K562 (cell line): ENCODE measurements at regions not wholly inside any gene's neighbourhood (a gene's known extent, or its start where the extent isn't known, plus 50 kb on each side); places are given as distances from the start of the nearest gene placed in this dataset.

Experiments used
- ATAC-seq: fragments of 200-7000 bp; cut with Tn5 transposase; 3 replicates; pipeline ENCODE4 v1.9.1; 2020; ENCODE audit warnings: moderate library complexity
- BruUV-seq: library from RNA; stranded (reverse); fragments of 400-500 nt; replicated peaks from 2 replicates; lab custom pipeline; 2021; lab: Mats Ljungman, UMichigan
- CTCF ChIA-PET: fragments of 300-600 bp; formaldehyde crosslinking; extraction: SDS; loops from one replicate; lab custom pipeline; 2021; ENCODE audit warnings: low intra/inter-chr PET ratio; lab: Yijun Ruan, JAX
- POLR2A ChIA-PET: fragments of 300-600, 350-650 bp; sonication (Branson Sonifier 250); formaldehyde crosslinking; extraction: SDS; loops from one replicate; lab custom pipeline; 2021; ENCODE audit warnings: antibody characterized with exemption, inconsistent platforms; lab: Yijun Ruan, JAX
- DNase-seq, 4 experiments: peaks; one replicate each; pipeline versions ENCODE4 v3.0.0 to v3.0.0-alpha.2; 2011 to 2018; ENCODE audit warnings: low spot score in 3 of 4, mixed read lengths in 3 of 4; ENCODE audit errors: extremely low read depth in 1 of 4
- FAIRE-seq: peaks from 2 replicates; lab custom pipeline; 2011; peaks lifted over from hg19 to GRCh38; lab: Jason Lieb, UNC
- H2AFZ ChIP-seq: 2 replicates; pipeline ENCODE4 v1.6.0; 2011; ENCODE audit warnings: low read depth, low read length, control low read depth, inconsistent platforms
- H3K27ac ChIP-seq: fragments of 200-600 bp; 3 replicates; pipeline ENCODE4 v1.8.0; 2011; ENCODE audit warnings: low read depth, mild to moderate bottlenecking, control low read depth, inconsistent platforms, low read length, moderate library complexity, mixed read lengths; ENCODE audit errors: extremely low read depth
- H3K27me3 ChIP-seq, 2 experiments: fragments of 300-600 bp in 1 of 2; 2 replicates in 1 of 2; 3 replicates in 1 of 2; pipeline versions ENCODE4 v1.6.0 to v1.8.0; 2011; ENCODE audit warnings: inconsistent platforms in 2 of 2, low read length in 2 of 2, mild to moderate bottlenecking in 1 of 2, mixed read lengths in 1 of 2, moderate library complexity in 1 of 2; ENCODE audit not compliant: control insufficient read depth in 2 of 2, insufficient read depth in 2 of 2
- H3K36me3 ChIP-seq: fragments of 300-600 bp; 3 replicates; pipeline ENCODE4 v1.8.0; 2011; ENCODE audit warnings: mild to moderate bottlenecking, low read length, inconsistent platforms; ENCODE audit not compliant: control insufficient read depth, insufficient read depth
- H3K4me1 ChIP-seq, 2 experiments: fragments of 200-600 bp in 1 of 2; replicated peaks in 1 of 2; 2 replicates in 1 of 2; 3 replicates in 1 of 2; pipeline versions ENCODE4 v1.5.1 to v1.8.0; 2011; ENCODE audit warnings: inconsistent platforms in 2 of 2, low read length in 2 of 2, mild to moderate bottlenecking in 1 of 2, mixed read lengths in 1 of 2, moderate library complexity in 1 of 2; ENCODE audit not compliant: control insufficient read depth in 2 of 2, insufficient read depth in 2 of 2
- H3K4me2 ChIP-seq: 2 replicates; pipeline ENCODE4 v1.6.1; 2011; ENCODE audit warnings: low read length, control low read depth, inconsistent platforms, mixed read lengths; ENCODE audit not compliant: insufficient read depth
- H3K4me3 ChIP-seq: fragments of 200-600 bp; sonication (generic), shearing (Covaris generic); 2 replicates; pipeline ENCODE4 v1.5.1; 2016; ENCODE audit warnings: control low read depth, inconsistent platforms
- H3K79me2 ChIP-seq: fragments of 200-600 bp; 3 replicates; pipeline ENCODE4 v1.8.0; 2011; ENCODE audit warnings: low read length, inconsistent platforms; ENCODE audit not compliant: control insufficient read depth, insufficient read depth
- H3K9ac ChIP-seq, 2 experiments: 2 replicates each; pipeline versions ENCODE4 v1.6.0 to v1.6.1; 2011; ENCODE audit warnings: low read depth in 2 of 2, low read length in 2 of 2, control low read depth in 1 of 2, inconsistent platforms in 1 of 2, mild to moderate bottlenecking in 1 of 2, mixed read lengths in 1 of 2; ENCODE audit not compliant: insufficient read depth in 1 of 2
- H3K9me1 ChIP-seq: one replicate; pipeline ENCODE4 v1.6.0; 2011; ENCODE audit warnings: inconsistent platforms, mild to moderate bottlenecking, low read length, moderate library complexity; ENCODE audit not compliant: control insufficient read depth, insufficient read depth
- H3K9me3 ChIP-seq: replicated peaks from 2 replicates; pipeline ENCODE4 v1.5.1; 2011; ENCODE audit warnings: low read depth, low read length, inconsistent platforms; ENCODE audit not compliant: control insufficient read depth, insufficient read depth
- H4K20me1 ChIP-seq: replicated peaks from 2 replicates; pipeline ENCODE4 v1.6.1; 2011; ENCODE audit warnings: low read length, inconsistent platforms, mixed read lengths; ENCODE audit not compliant: control insufficient read depth, insufficient read depth
- MTF1 ChIP-seq: fragments of 250-450 bp; sonication (Bioruptor Pico); IDR thresholded peaks from 2 replicates; pipeline ENCODE4 v1.9.0; 2021; ENCODE audit warnings: moderate library complexity, mild to moderate bottlenecking, inconsistent platforms, borderline replicate concordance
- PRMT5 ChIP-seq: sonication (generic); formaldehyde crosslinking; IDR thresholded peaks from 2 replicates; pipeline ENCODE4 v1.5.0; 2020; ENCODE audit warnings: missing genetic modification reagents
- SMARCC2 ChIP-seq: fragments of 450-650 bp; IDR thresholded peaks from 2 replicates; pipeline ENCODE4 v1.6.1; 2017; ENCODE audit warnings: antibody characterized with exemption, moderate library complexity, mild to moderate bottlenecking, low read depth
- TAF9B ChIP-seq: fragments of 450-650 bp; IDR thresholded peaks from 2 replicates; pipeline ENCODE4 v1.6.1; 2018; ENCODE audit warnings: mild to moderate bottlenecking; ENCODE audit not compliant: partially characterized antibody
- ZKSCAN8 ChIP-seq: fragments of 200-800 bp; sonication (Bioruptor generic); IDR thresholded peaks from 2 replicates; pipeline ENCODE4 v1.6.1; 2016; ENCODE audit warnings: missing genetic modification characterization, missing compliant biosample characterization
- WGBS: fragments of 100-300 bp; shearing (Covaris generic); methylation state at CpG from one replicate; pipeline ENCODE4 v1.1.6; 2016; ENCODE audit warnings: low coverage, mixed read lengths; ENCODE audit not compliant: insufficient coverage; ENCODE audit errors: missing lambda C conversion rate; 5-methylcytosine and 5-hydroxymethylcytosine counted together
- in situ Hi-C: fragments of 300-500 bp; cut with MboI; formaldehyde crosslinking; loops from 4 replicates; pipeline ENCODE4 v1.15.0; 2018; ENCODE audit warnings: inconsistent platforms, mixed read lengths
- intact Hi-C: fragments of 100-400 bp; cut with micrococcal nuclease; formaldehyde crosslinking; loops from 2 replicates; pipeline ENCODE4 v1.14.2; 2022
- TF ChIP-seq, protein P1 (sequence below): fragments of 450-650 bp; IDR thresholded peaks from 2 replicates; pipeline ENCODE4 v1.6.1; 2016; ENCODE audit warnings: low read depth, mild to moderate bottlenecking, moderate library complexity
- TF ChIP-seq, protein P2 (sequence below): fragments of 200-800 bp; sonication (Bioruptor generic); IDR thresholded peaks from 2 replicates; pipeline ENCODE4 v1.6.1; 2016; ENCODE audit warnings: missing genetic modification characterization, missing compliant biosample characterization

DNA sequence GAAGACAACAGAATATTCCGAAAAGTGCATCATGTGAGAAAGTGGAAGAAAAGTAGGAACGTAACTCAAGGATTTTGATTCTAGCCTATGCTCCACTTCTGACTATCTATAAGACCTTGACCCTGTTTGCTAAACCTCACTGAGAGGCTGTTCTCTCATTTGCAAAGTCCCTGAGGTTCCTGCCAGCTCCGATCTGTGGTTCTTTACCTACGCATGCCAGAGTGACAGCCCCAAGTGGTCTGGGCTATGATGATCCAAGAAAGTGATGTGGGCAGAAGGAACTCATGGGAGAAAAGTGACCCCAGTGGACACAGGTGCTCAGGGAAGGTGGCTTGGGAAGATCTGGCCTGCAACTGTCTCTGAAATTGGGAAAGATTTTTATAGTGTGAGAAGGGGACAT lies 301.1 kb upstream of the CDH11 start (continued):
- TF ChIP-seq, protein P1, sequence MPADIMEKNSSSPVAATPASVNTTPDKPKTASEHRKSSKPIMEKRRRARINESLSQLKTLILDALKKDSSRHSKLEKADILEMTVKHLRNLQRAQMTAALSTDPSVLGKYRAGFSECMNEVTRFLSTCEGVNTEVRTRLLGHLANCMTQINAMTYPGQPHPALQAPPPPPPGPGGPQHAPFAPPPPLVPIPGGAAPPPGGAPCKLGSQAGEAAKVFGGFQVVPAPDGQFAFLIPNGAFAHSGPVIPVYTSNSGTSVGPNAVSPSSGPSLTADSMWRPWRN: no peak
- TF ChIP-seq SMARCC2 (no peak), PRMT5 (CRISPR knock-in tag) (no peak)
- TF ChIP-seq, protein P2, sequence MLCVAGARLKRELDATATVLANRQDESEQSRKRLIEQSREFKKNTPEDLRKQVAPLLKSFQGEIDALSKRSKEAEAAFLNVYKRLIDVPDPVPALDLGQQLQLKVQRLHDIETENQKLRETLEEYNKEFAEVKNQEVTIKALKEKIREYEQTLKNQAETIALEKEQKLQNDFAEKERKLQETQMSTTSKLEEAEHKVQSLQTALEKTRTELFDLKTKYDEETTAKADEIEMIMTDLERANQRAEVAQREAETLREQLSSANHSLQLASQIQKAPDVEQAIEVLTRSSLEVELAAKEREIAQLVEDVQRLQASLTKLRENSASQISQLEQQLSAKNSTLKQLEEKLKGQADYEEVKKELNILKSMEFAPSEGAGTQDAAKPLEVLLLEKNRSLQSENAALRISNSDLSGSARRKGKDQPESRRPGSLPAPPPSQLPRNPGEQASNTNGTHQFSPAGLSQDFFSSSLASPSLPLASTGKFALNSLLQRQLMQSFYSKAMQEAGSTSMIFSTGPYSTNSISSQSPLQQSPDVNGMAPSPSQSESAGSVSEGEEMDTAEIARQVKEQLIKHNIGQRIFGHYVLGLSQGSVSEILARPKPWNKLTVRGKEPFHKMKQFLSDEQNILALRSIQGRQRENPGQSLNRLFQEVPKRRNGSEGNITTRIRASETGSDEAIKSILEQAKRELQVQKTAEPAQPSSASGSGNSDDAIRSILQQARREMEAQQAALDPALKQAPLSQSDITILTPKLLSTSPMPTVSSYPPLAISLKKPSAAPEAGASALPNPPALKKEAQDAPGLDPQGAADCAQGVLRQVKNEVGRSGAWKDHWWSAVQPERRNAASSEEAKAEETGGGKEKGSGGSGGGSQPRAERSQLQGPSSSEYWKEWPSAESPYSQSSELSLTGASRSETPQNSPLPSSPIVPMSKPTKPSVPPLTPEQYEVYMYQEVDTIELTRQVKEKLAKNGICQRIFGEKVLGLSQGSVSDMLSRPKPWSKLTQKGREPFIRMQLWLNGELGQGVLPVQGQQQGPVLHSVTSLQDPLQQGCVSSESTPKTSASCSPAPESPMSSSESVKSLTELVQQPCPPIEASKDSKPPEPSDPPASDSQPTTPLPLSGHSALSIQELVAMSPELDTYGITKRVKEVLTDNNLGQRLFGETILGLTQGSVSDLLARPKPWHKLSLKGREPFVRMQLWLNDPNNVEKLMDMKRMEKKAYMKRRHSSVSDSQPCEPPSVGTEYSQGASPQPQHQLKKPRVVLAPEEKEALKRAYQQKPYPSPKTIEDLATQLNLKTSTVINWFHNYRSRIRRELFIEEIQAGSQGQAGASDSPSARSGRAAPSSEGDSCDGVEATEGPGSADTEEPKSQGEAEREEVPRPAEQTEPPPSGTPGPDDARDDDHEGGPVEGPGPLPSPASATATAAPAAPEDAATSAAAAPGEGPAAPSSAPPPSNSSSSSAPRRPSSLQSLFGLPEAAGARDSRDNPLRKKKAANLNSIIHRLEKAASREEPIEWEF: no peak

GRCh38 chr16:65421596-65421995 lies 299.7 kb upstream of the CDH11 start:
- CTCF ChIA-PET: no interaction called here
- no peak for TF ChIP-seq ZKSCAN8 (CRISPR knock-in tag)
- TF ChIP-seq, protein P1: no peak
- no peak for TF ChIP-seq TAF9B
- no peak for TF ChIP-seq MTF1 (CRISPR knock-in tag)
- Histone ChIP-seq H3K9ac (no peak overlapping the region), H3K79me2 (no peaks in the 10 kb centered on the region), H3K27ac (no peak overlapping the region), H3K4me2 (no peak overlapping the region), H3K4me1 (no peaks in the 10 kb centered on the region), H3K9me3 (no peaks in the 10 kb centered on the region), H3K4me3 (no peak overlapping the region), H3K27me3 (no peaks in the 10 kb centered on the region), H3K36me3 (no peaks in the 10 kb centered on the region), H2AFZ (no peak overlapping the region), H3K9me1 (no peaks in the 10 kb centered on the region), H4K20me1 (no peaks in the 10 kb centered on the region)
- FAIRE-seq: no peak
- DNase-seq: no peak
- ATAC-seq: no peak
- no TSS peak for BruUV-seq
- 0% methylated on average over 2 of the region's 2 CpGs for WGBS
- POLR2A ChIA-PET: no interaction called here
- in situ Hi-C loops: no loop called here
- intact Hi-C loops: no loop called here
